ENCODE measurements at regions not wholly inside any gene's neighbourhood (a gene's known extent, or its start where the extent isn't known, plus 50 kb on each side); places are given as distances from the start of the nearest gene placed in this dataset.

- TF ChIP-seq CTCF (IDR thresholded peaks at IDR 0.05), result no peak
- TF ChIP-seq POLR2A (IDR thresholded peaks at IDR 0.05), result no peak
Observed at GRCh38 chr20:47897461-47897860, 112.2 kb upstream of the SULF2 start.

All from esophagus squamous epithelium (tissue), 4 donors.